H9 (cell line): ENCODE measurements at regions not wholly inside any gene's neighbourhood (a gene's known extent, or its start where the extent isn't known, plus 50 kb on each side); places are given as distances from the start of the nearest gene placed in this dataset.
"Not testable (repeated sequence)": the region's sequence is repeated elsewhere in the genome, so short reads cannot be mapped to it uniquely, and the experiment has no call there.

Experiments
- DNase-seq: peaks from one replicate; pipeline ENCODE4 v3.0.0-alpha.2; 2017
- H2AFZ ChIP-seq: one replicate; pipeline ENCODE4 v1.6.1; 2013; ENCODE audit warnings: mild to moderate bottlenecking, low read length, control low read depth, moderate library complexity
- H2AK5ac ChIP-seq: 2 replicates; pipeline ENCODE4 v1.6.1; 2013; ENCODE audit warnings: low read length, control low read depth, mixed read lengths; ENCODE audit not compliant: insufficient read length
- H2BK120ac ChIP-seq: one replicate; pipeline ENCODE4 v1.6.1; 2013; ENCODE audit warnings: low read depth, mild to moderate bottlenecking, low read length, control low read depth, inconsistent platforms; ENCODE audit not compliant: poor library complexity, severe bottlenecking
- H2BK12ac ChIP-seq: 2 replicates; pipeline ENCODE4 v1.6.1; 2013; ENCODE audit warnings: low read length, control low read depth, mixed read lengths, low read depth; ENCODE audit not compliant: insufficient read length
- H2BK15ac ChIP-seq: 2 replicates; pipeline ENCODE4 v1.6.1; 2013; ENCODE audit warnings: low read depth, low read length, control low read depth
- H2BK20ac ChIP-seq: one replicate; pipeline ENCODE4 v1.6.1; 2013; ENCODE audit warnings: low read depth, mild to moderate bottlenecking, low read length, control low read depth, inconsistent platforms; ENCODE audit not compliant: poor library complexity, severe bottlenecking
- H2BK5ac ChIP-seq: 2 replicates; pipeline ENCODE4 v1.6.1; 2013; ENCODE audit warnings: low read length, control low read depth, mixed read lengths; ENCODE audit not compliant: insufficient read length
- H3K14ac ChIP-seq: 2 replicates; pipeline ENCODE4 v1.6.1; 2013; ENCODE audit warnings: low read length, control low read depth; ENCODE audit not compliant: insufficient read depth
- H3K18ac ChIP-seq: 2 replicates; pipeline ENCODE4 v1.6.1; 2013; ENCODE audit warnings: low read depth, mild to moderate bottlenecking, mixed read lengths, low read length, control low read depth; ENCODE audit not compliant: insufficient read length
- H3K23ac ChIP-seq: 2 replicates; pipeline ENCODE4 v1.6.1; 2013; ENCODE audit warnings: low read length, control low read depth, mixed read lengths, low read depth; ENCODE audit not compliant: insufficient read length
- H3K23me2 ChIP-seq: 2 replicates; pipeline ENCODE4 v1.6.1; 2013; ENCODE audit warnings: low read depth, mild to moderate bottlenecking, mixed read lengths, low read length, control low read depth; ENCODE audit not compliant: insufficient read length, poor library complexity, severe bottlenecking
- H3K27ac ChIP-seq: 2 replicates; pipeline ENCODE4 v1.5.1; 2013; ENCODE audit warnings: low read length, control low read depth, mixed read lengths, low read depth; ENCODE audit not compliant: insufficient read length
- H3K27me3 ChIP-seq: 2 replicates; pipeline ENCODE4 v1.6.1; 2013; ENCODE audit warnings: low read length, control low read depth, inconsistent platforms; ENCODE audit not compliant: insufficient read depth
- H3K4ac ChIP-seq: 2 replicates; pipeline ENCODE4 v1.6.1; 2013; ENCODE audit warnings: low read depth, mild to moderate bottlenecking, control low read depth, inconsistent platforms, low read length, moderate library complexity
- H3K4me1 ChIP-seq: 2 replicates; pipeline ENCODE4 v1.6.1; 2013; ENCODE audit warnings: low read length, control low read depth, inconsistent platforms; ENCODE audit not compliant: insufficient read depth
- H3K4me2 ChIP-seq: 2 replicates; pipeline ENCODE4 v1.6.1; 2013; ENCODE audit warnings: low read length, control low read depth, mixed read lengths; ENCODE audit not compliant: insufficient read length, insufficient read depth
- H3K56ac ChIP-seq: 2 replicates; pipeline ENCODE4 v1.6.1; 2013; ENCODE audit warnings: low read depth, mild to moderate bottlenecking, mixed read lengths, low read length, control low read depth; ENCODE audit not compliant: insufficient read length
- H3K79me1 ChIP-seq: 2 replicates; pipeline ENCODE4 v1.6.1; 2013; ENCODE audit warnings: low read depth, mild to moderate bottlenecking, moderate library complexity, low read length, control low read depth, inconsistent platforms; ENCODE audit not compliant: insufficient read depth, poor library complexity, severe bottlenecking
- H3K79me2 ChIP-seq: 2 replicates; pipeline ENCODE4 v1.6.1; 2013; ENCODE audit warnings: low read length, control low read depth, inconsistent platforms; ENCODE audit not compliant: insufficient read depth
- H3K9ac ChIP-seq: 2 replicates; pipeline ENCODE4 v1.6.1; 2013; ENCODE audit warnings: low read length, control low read depth, mixed read lengths; ENCODE audit not compliant: insufficient read length; ENCODE audit errors: extremely low read depth
- H3K9me3 ChIP-seq: one replicate; pipeline ENCODE4 v1.6.1; 2013; ENCODE audit warnings: low read depth, low read length, inconsistent platforms; ENCODE audit not compliant: control insufficient read depth
- H3T11ph ChIP-seq: one replicate; pipeline ENCODE4 v1.6.1; 2013; ENCODE audit warnings: mild to moderate bottlenecking, low read length, control low read depth, inconsistent platforms
- H4K20me1 ChIP-seq: one replicate; pipeline ENCODE4 v1.6.1; 2013; ENCODE audit not compliant: control insufficient read depth, insufficient read length, insufficient read depth
- H4K5ac ChIP-seq: 2 replicates; pipeline ENCODE4 v1.6.1; 2013; ENCODE audit warnings: low read depth, mild to moderate bottlenecking, mixed read lengths, low read length, control low read depth; ENCODE audit not compliant: insufficient read length
- H4K8ac ChIP-seq: replicated peaks from 2 replicates; pipeline ENCODE4 v1.6.1; 2013; ENCODE audit warnings: low read length, control low read depth, mixed read lengths, low read depth; ENCODE audit not compliant: insufficient read length
- H4K91ac ChIP-seq: 2 replicates; pipeline ENCODE4 v1.6.1; 2013; ENCODE audit warnings: low read depth, mild to moderate bottlenecking, moderate library complexity, mixed read lengths, low read length, control low read depth; ENCODE audit not compliant: insufficient read length
- H3K27ac Mint-ChIP-seq, 3 experiments: 2 replicates in 2 of 3; 3 replicates in 1 of 3; pipeline ENCODE4 v1.8.0; 2020 to 2021; ENCODE audit warnings: mixed read lengths in 3 of 3, mild to moderate bottlenecking in 1 of 3, moderate library complexity in 1 of 3
- H3K27me3 Mint-ChIP-seq: 2 replicates; pipeline ENCODE4 v1.8.0; 2021; ENCODE audit warnings: low read depth, mild to moderate bottlenecking, moderate library complexity, mixed read lengths
- H3K36me3 Mint-ChIP-seq, 3 experiments: 2 replicates in 2 of 3; 3 replicates in 1 of 3; pipeline ENCODE4 v1.8.0; 2020 to 2021; ENCODE audit warnings: low read depth in 3 of 3, mixed read lengths in 3 of 3; ENCODE audit not compliant: insufficient read depth in 1 of 3
- H3K4me1 Mint-ChIP-seq, 2 experiments: 2 replicates each; pipeline ENCODE4 v1.8.0; 2020; ENCODE audit warnings: mixed read lengths in 2 of 2
- H3K4me3 Mint-ChIP-seq, 2 experiments: 2 replicates in 1 of 2; 3 replicates in 1 of 2; pipeline ENCODE4 v1.8.0; 2020 to 2021; ENCODE audit warnings: mild to moderate bottlenecking in 2 of 2, mixed read lengths in 2 of 2, moderate library complexity in 1 of 2
- H3K9me3 Mint-ChIP-seq, 2 experiments: 2 replicates in 1 of 2; 3 replicates in 1 of 2; pipeline ENCODE4 v1.8.0; 2020; ENCODE audit warnings: mild to moderate bottlenecking in 2 of 2, mixed read lengths in 2 of 2, moderate library complexity in 1 of 2
- CTCF ChIP-seq: fragments of 200-600 bp; sonication (generic); conservative IDR thresholded peaks from 3 replicates; pipeline ENCODE4 v1.8.0; 2021; ENCODE audit warnings: antibody characterized with exemption, mild to moderate bottlenecking
- WGBS: extraction: QIAGEN DNeasy Blood & Tissue Kit; methylation state at CpG from one replicate; pipeline ENCODE4 v1.1.7; 2013; ENCODE audit warnings: missing lambda C conversion rate, low lambda C conversion rate, mixed read lengths; ENCODE audit not compliant: insufficient read length; ENCODE audit errors: extremely low coverage; 5-methylcytosine and 5-hydroxymethylcytosine counted together

DNA sequence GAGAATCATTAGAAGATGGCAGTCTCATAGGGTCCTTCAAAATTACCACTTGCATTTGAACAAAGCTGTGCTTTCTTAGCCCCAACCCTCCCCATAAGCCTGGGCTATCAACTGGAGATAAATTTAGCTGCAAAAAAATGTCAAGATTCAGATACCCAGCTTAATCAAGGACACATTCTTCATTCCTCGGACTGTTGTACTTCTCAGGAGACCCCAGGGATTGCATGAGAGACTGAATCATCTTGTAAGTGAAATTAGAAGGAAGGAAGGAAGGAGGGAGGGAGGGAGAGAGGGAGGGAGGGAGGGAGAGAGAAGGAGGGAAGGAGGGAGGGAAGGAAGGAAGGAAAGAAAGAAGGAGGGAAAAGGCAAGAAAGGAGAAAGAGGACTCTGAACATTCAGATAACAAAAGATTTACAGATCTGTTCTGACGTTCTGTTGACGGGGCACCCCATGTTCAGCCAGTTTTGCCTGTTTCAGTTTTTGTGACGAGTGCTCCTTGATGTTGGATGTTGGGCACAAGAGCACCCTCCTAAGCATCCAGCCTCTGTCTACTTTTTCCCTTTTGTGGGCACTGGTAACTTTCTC lies 498.7 kb downstream of the PREX1 start:
- no peaks in the 10 kb centered on the region; a peak in 2 of 5 replicates for H3K9me3 Mint-ChIP-seq
- H3K23me2 ChIP-seq, result no peaks in the 10 kb centered on the region
- no peak for TF ChIP-seq CTCF
- no peak overlapping the region for H3K18ac ChIP-seq
- no peak overlapping the region for H3K14ac ChIP-seq
- no CpG with 5 or more reads among the region's 4 CpGs for WGBS
- H3T11ph ChIP-seq, result no peak overlapping the region
- no peaks in the 10 kb centered on the region for H3K79me1 ChIP-seq
- H3K27ac Mint-ChIP-seq, result no peak overlapping the region
- H4K8ac ChIP-seq, result no peak overlapping the region
- H4K91ac ChIP-seq, result no peak overlapping the region
- no peak overlapping the region for H2BK5ac ChIP-seq
- no peaks in the 10 kb centered on the region for H4K20me1 ChIP-seq
- H2BK120ac ChIP-seq, result no peak overlapping the region
- no peaks in the 10 kb centered on the region for H3K27me3 ChIP-seq
- no peaks in the 10 kb centered on the region for H3K9me3 ChIP-seq
- no peak overlapping the region for H3K9ac ChIP-seq
- H3K4me1 Mint-ChIP-seq, result peaks cover 29 to 30% of the 10 kb centered on the region in 2 experiments
- no peaks in the 10 kb centered on the region for H3K79me2 ChIP-seq
- H3K4me3 Mint-ChIP-seq, result no peak overlapping the region
- H2BK12ac ChIP-seq, result no peak overlapping the region
- peaks cover 4% of the 10 kb centered on the region; the same call in 1 of the 2 replicates for H3K27me3 Mint-ChIP-seq
- no peak overlapping the region for H2BK15ac ChIP-seq
- no peaks in the 10 kb centered on the region for H3K36me3 Mint-ChIP-seq
- H2AFZ ChIP-seq, result no peak overlapping the region
- no peak overlapping the region for H3K56ac ChIP-seq
- no peak overlapping the region for H3K27ac ChIP-seq
- H2BK20ac ChIP-seq, result no peak overlapping the region
- no peak overlapping the region for H3K23ac ChIP-seq
- H3K4ac ChIP-seq, result no peak overlapping the region
- no peak overlapping the region for H4K5ac ChIP-seq
- DNase-seq, result no peak
- no peaks in the 10 kb centered on the region for H3K4me1 ChIP-seq
- H2AK5ac ChIP-seq, result no peak overlapping the region
- H3K4me2 ChIP-seq, result no peak overlapping the region

DNA sequence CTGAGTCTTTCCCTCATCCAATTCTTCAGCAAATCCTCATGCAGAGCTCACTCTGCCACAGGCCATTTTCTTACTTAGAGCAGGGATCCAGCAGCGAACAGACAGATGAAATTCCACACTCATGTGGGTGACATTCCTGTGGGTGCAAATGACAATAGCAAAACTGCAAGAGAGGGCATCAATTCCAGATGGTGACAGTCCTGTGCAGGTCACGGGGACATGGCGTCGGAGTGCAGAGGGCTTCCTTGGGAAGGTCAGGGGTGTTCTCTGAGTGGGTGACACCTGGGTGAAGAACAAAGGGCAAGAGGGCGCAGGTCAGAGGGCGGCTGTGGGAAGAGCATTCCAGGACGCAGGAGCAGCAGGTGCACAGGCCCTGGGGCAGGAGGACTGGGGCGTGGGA lies 500.0 kb downstream of the PREX1 start:
- H4K5ac ChIP-seq, H2BK120ac ChIP-seq, H2AFZ ChIP-seq, H2BK20ac ChIP-seq, H3K14ac ChIP-seq, H4K8ac ChIP-seq, H3K9me3 ChIP-seq, H3K79me1 ChIP-seq, H3K27me3 Mint-ChIP-seq, H2BK5ac ChIP-seq, H4K20me1 ChIP-seq, H3K4me2 ChIP-seq, H3T11ph ChIP-seq, H3K23me2 ChIP-seq, H3K9me3 Mint-ChIP-seq, H3K79me2 ChIP-seq, H3K36me3 Mint-ChIP-seq, H2BK12ac ChIP-seq, H3K27me3 ChIP-seq, H3K27ac ChIP-seq, DNase-seq, H4K91ac ChIP-seq, H3K23ac ChIP-seq, H3K56ac ChIP-seq, H3K18ac ChIP-seq, H2AK5ac ChIP-seq, H2BK15ac ChIP-seq, H3K9ac ChIP-seq, H3K4me1 ChIP-seq, H3K4me3 Mint-ChIP-seq, H3K4ac ChIP-seq: not testable (repeated sequence)
- WGBS, result no CpG with 5 or more reads among the region's 8 CpGs
- peak overlapping the region in 1 of 3 experiments; percentile 9; a peak in 2 of 7 replicates for H3K27ac Mint-ChIP-seq
- H3K4me1 Mint-ChIP-seq, result peaks cover 29 to 38% of the 10 kb centered on the region in 2 experiments
